ENCODE measurements at regions not wholly inside any gene's neighbourhood (a gene's known extent, or its start where the extent isn't known, plus 50 kb on each side); places are given as distances from the start of the nearest gene placed in this dataset.

DNA sequence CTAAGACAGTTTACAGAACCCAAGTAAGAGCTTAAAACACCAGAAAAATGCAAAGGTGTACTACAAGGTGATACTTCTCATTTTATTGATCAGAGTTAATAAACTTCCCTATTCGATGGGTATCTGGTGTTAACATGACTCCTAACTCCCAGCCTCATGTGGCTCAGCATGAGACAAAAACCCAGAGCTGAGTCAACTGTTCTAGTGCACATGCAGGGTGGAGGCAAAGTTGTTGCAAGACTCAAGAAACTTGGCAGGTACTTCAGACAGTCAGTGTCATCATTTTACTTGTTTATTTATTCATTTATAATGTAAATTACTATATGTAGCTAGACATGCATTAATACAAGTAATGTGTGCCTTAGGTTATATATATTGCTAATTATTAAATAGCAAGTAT is 216.6 kb upstream of the DSEL start:
- ChIA-PET CTCF (interaction anchor here (0.8 kb wide), 1 partner anchor 10 kb away, joined by 7 read pairs; no protein-coding TSS in a partner anchor), POLR2A (no interaction called here)
- DNase-seq (ENCODE audit: low read depth) = peak; percentile 10
- Histone ChIP-seq H3K4me3 (ENCODE audit: low read depth, low read length) (no peak overlapping the region), H3K36me3 (ENCODE audit: control insufficient read depth, insufficient read depth, low read length) (no peaks in the 10 kb centered on the region), H3K27me3 (ENCODE audit: control insufficient read depth, insufficient read depth, low read length) (no peaks in the 10 kb centered on the region)
- TF ChIP-seq, protein P1, sequence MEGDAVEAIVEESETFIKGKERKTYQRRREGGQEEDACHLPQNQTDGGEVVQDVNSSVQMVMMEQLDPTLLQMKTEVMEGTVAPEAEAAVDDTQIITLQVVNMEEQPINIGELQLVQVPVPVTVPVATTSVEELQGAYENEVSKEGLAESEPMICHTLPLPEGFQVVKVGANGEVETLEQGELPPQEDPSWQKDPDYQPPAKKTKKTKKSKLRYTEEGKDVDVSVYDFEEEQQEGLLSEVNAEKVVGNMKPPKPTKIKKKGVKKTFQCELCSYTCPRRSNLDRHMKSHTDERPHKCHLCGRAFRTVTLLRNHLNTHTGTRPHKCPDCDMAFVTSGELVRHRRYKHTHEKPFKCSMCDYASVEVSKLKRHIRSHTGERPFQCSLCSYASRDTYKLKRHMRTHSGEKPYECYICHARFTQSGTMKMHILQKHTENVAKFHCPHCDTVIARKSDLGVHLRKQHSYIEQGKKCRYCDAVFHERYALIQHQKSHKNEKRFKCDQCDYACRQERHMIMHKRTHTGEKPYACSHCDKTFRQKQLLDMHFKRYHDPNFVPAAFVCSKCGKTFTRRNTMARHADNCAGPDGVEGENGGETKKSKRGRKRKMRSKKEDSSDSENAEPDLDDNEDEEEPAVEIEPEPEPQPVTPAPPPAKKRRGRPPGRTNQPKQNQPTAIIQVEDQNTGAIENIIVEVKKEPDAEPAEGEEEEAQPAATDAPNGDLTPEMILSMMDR (IDR thresholded peaks at IDR 0.05; ENCODE audit: insufficient read depth, low read depth, low read length) = no peak

DNA sequence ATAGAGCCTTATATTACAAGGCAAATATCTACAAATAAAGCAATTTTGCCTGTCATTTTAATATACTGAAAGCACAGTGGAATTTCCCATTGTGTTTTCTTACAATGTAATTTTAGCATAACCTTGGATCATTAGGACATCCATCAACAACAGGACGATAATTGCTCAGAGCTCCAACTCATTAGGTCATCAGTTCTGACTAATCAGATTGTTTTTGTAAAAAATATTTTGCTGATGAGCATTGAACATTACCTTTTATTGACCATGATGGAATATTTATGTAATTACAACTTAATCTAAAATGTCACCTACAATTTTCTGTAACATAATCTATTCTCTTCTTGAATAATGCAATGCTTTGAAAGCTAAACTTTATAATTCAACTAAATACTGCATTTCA is 215.3 kb upstream of the DSEL start:
- ChIA-PET POLR2A (no interaction called here), CTCF (no interaction called here)
- TF ChIP-seq, protein P1 (IDR thresholded peaks at IDR 0.05; ENCODE audit: insufficient read depth, low read depth, low read length) = no peak
- H3K27me3 ChIP-seq (ENCODE audit: control insufficient read depth, insufficient read depth, low read length) = no peaks in the 10 kb centered on the region
- H3K36me3 ChIP-seq (ENCODE audit: control insufficient read depth, insufficient read depth, low read length) = no peaks in the 10 kb centered on the region
- DNase-seq (ENCODE audit: low read depth) = peak; percentile 7
- no peak overlapping the region for H3K4me3 ChIP-seq (ENCODE audit: low read depth, low read length)

DNA sequence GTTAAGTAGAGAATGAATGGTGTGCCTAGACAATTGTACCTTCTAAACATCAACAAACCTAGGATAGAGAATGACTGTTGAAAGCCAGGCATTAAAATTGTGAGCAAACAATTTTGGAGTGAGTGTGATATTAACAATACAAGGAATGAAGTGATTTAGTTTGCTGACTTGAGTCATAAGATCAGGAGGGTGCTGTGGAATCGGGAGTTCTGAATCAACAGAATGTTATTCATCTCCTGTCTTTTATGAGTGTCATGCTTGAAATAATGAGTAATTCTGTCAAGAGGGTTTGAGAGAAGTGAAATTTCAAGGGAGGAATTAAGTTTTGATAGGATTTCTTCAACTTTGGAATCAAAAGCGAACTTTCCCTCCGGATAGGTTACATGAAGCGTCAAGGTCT is 214.4 kb upstream of the DSEL start:
- Histone ChIP-seq H3K36me3 (ENCODE audit: control insufficient read depth, insufficient read depth, low read length) (no peaks in the 10 kb centered on the region), H3K27me3 (ENCODE audit: control insufficient read depth, insufficient read depth, low read length) (no peaks in the 10 kb centered on the region), H3K4me3 (ENCODE audit: low read depth, low read length) (no peak overlapping the region)
- POLR2A ChIA-PET = no interaction called here
- DNase-seq (ENCODE audit: low read depth) = peak; percentile 53
- CTCF ChIA-PET = no interaction called here
- TF ChIP-seq, protein P1 (IDR thresholded peaks at IDR 0.05; ENCODE audit: insufficient read depth, low read depth, low read length) = no peak

DNA sequence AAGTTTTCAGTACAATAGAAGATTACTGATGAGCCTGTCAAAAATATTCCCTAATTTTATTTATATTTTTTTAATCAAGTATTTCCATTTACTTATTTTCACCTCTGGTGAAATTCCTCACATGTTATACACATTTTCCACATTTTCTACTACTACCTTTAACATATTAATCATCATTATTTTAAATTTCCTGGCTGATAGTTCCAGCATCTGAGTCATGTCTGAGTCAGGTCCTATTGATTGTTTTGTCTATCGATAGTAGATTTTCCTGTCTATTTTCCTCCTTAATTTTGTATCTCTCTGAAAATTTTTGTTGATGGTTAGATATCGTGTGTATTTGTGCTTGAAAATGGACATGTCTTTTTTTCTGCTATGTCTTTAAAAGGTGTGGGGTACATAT is 211.8 kb upstream of the DSEL start:
- no peak for DNase-seq (ENCODE audit: low read depth)
- TF ChIP-seq, protein P1 (IDR thresholded peaks at IDR 0.05; ENCODE audit: insufficient read depth, low read depth, low read length) = no peak
- CTCF ChIA-PET = interaction anchor here (0.8 kb wide), 1 partner anchor 53 kb away, joined by 3 read pairs; no protein-coding TSS in a partner anchor
- Histone ChIP-seq H3K36me3 (ENCODE audit: control insufficient read depth, insufficient read depth, low read length) (no peaks in the 10 kb centered on the region), H3K4me3 (ENCODE audit: low read depth, low read length) (no peak overlapping the region), H3K27me3 (ENCODE audit: control insufficient read depth, insufficient read depth, low read length) (no peaks in the 10 kb centered on the region)
- POLR2A ChIA-PET = no interaction called here

DNA sequence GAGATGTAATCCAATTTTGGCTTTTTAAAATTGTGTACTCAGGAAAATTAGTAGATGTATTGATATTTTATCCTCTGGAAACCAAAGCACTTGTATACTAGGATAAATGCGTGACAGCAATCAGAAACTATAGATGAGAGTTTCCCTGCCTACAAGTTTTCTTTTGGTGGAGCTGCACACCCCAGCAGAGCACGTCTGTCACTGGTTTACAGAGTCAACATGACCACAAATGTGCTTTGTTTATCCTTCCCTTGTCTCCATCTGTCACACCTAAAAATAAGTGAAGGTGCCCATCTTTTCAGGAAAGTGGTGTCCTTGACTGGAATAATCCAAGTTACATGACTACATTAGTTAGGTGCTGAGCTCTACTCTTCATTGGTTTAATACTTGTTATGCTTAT is 210.4 kb upstream of the DSEL start:
- H3K4me3 ChIP-seq (ENCODE audit: low read depth, low read length) = no peak overlapping the region
- no peak for DNase-seq (ENCODE audit: low read depth)
- ChIA-PET POLR2A (no interaction called here), CTCF (no interaction called here)
- TF ChIP-seq, protein P1 (IDR thresholded peaks at IDR 0.05; ENCODE audit: insufficient read depth, low read depth, low read length) = no peak
- H3K36me3 ChIP-seq (ENCODE audit: control insufficient read depth, insufficient read depth, low read length) = no peaks in the 10 kb centered on the region
- no peaks in the 10 kb centered on the region for H3K27me3 ChIP-seq (ENCODE audit: control insufficient read depth, insufficient read depth, low read length)
